Liver (tissue), 7 donors: ENCODE measurements at regions not wholly inside any gene's neighbourhood (a gene's known extent, or its start where the extent isn't known, plus 50 kb on each side); places are given as distances from the start of the nearest gene placed in this dataset.

Experiments used
- DNase-seq: peaks from one replicate; pipeline ENCODE4 v3.0.0-alpha.2; 2017; ENCODE audit warnings: low spot score
- H3K27ac ChIP-seq, 2 donors: one replicate each; pipeline ENCODE4 v1.7.0; 2013; ENCODE audit warnings: inconsistent platforms in 2 of 2, low read length in 2 of 2, control low read depth in 1 of 2, low read depth in 1 of 2, mild to moderate bottlenecking in 1 of 2
- H3K27me3 ChIP-seq, 4 donors: one replicate each; pipeline versions ENCODE4 v1.6.1 to v1.7.0; 2013; ENCODE audit warnings: low read length in 3 of 4, inconsistent platforms in 1 of 4, mild to moderate bottlenecking in 1 of 4, moderate library complexity in 1 of 4; ENCODE audit not compliant: control insufficient read depth in 4 of 4, insufficient read depth in 4 of 4
- H3K36me3 ChIP-seq, 4 donors: one replicate each; pipeline versions ENCODE4 v1.6.1 to v1.7.0; 2013; ENCODE audit warnings: low read length in 3 of 4, mild to moderate bottlenecking in 3 of 4, low read depth in 1 of 4, moderate library complexity in 1 of 4; ENCODE audit not compliant: control insufficient read depth in 4 of 4, insufficient read depth in 3 of 4
- H3K4me1 ChIP-seq, 4 donors: one replicate each; pipeline versions ENCODE4 v1.6.1 to v1.7.0; 2013; ENCODE audit warnings: low read length in 3 of 4, mild to moderate bottlenecking in 3 of 4, moderate library complexity in 1 of 4; ENCODE audit not compliant: control insufficient read depth in 4 of 4, insufficient read depth in 4 of 4
- H3K4me3 ChIP-seq, 3 donors: one replicate each; pipeline versions ENCODE4 v1.6.1 to v1.7.0; 2013; ENCODE audit warnings: low read length in 3 of 3, control low read depth in 1 of 3, low read depth in 1 of 3, mild to moderate bottlenecking in 1 of 3
- H3K9ac ChIP-seq, 2 donors: one replicate each; pipeline ENCODE4 v1.7.0; 2013; ENCODE audit warnings: low read length in 2 of 2, mild to moderate bottlenecking in 2 of 2, moderate library complexity in 2 of 2, control low read depth in 1 of 2, low read depth in 1 of 2
- H3K9me3 ChIP-seq, 4 donors: one replicate each; pipeline versions ENCODE4 v1.6.1 to v1.7.0; 2013; ENCODE audit warnings: low read length in 3 of 4; ENCODE audit not compliant: control insufficient read depth in 4 of 4
- ATF3 ChIP-seq: IDR thresholded peaks from 2 replicates; pipeline ENCODE4 v1.6.1; 2016; ENCODE audit warnings: antibody characterized with exemption
- CTCF ChIP-seq: fragments of 150-350 bp; IDR thresholded peaks from 2 replicates; pipeline ENCODE4 v1.5.1; 2017; ENCODE audit warnings: improper control_type of control experiment, low read depth, low read length; ENCODE audit not compliant: missing input control
- FOXA2 ChIP-seq: IDR thresholded peaks from 2 replicates; pipeline ENCODE4 v1.6.1; 2016; ENCODE audit warnings: antibody characterized with exemption
- GABPA ChIP-seq, 2 donors: IDR thresholded peaks in 1 of 2; conservative IDR thresholded peaks in 1 of 2; 2 replicates each; pipeline ENCODE4 v1.6.1; 2016; ENCODE audit warnings: antibody characterized with exemption in 2 of 2, mild to moderate bottlenecking in 1 of 2, moderate library complexity in 1 of 2
- HNF4G ChIP-seq: IDR thresholded peaks from 2 replicates; pipeline ENCODE4 v1.6.1; 2016; ENCODE audit warnings: antibody characterized with exemption
- JUND ChIP-seq, 2 donors: IDR thresholded peaks; 2 replicates each; pipeline ENCODE4 v1.6.1; 2016; ENCODE audit warnings: antibody characterized with exemption in 2 of 2
- MAX ChIP-seq: IDR thresholded peaks from 2 replicates; pipeline ENCODE4 v1.6.1; 2016; ENCODE audit warnings: antibody characterized with exemption
- NR2F2 ChIP-seq: IDR thresholded peaks from 2 replicates; pipeline ENCODE4 v1.6.1; 2016; ENCODE audit warnings: antibody characterized with exemption
- RAD21 ChIP-seq, 2 donors: IDR thresholded peaks; 2 replicates each; pipeline ENCODE4 v1.6.1; 2016; ENCODE audit warnings: antibody characterized with exemption in 2 of 2, mild to moderate bottlenecking in 2 of 2
- REST ChIP-seq: IDR thresholded peaks from 2 replicates; pipeline ENCODE4 v1.6.1; 2016; ENCODE audit warnings: antibody characterized with exemption, mild to moderate bottlenecking
- RXRA ChIP-seq, 2 donors: IDR thresholded peaks; 2 replicates each; pipeline ENCODE4 v1.6.1; 2017 to 2018; ENCODE audit warnings: antibody characterized with exemption in 2 of 2, mild to moderate bottlenecking in 1 of 2
- SP1 ChIP-seq: IDR thresholded peaks from 2 replicates; pipeline ENCODE4 v1.6.1; 2018; ENCODE audit warnings: antibody characterized with exemption, mild to moderate bottlenecking
- TAF1 ChIP-seq: conservative IDR thresholded peaks from 2 replicates; pipeline ENCODE4 v1.6.1; 2016; ENCODE audit warnings: antibody characterized with exemption, mild to moderate bottlenecking
- YY1 ChIP-seq: IDR thresholded peaks from 2 replicates; pipeline ENCODE4 v1.6.1; 2016; ENCODE audit warnings: antibody characterized with exemption, mild to moderate bottlenecking
- ZBTB33 ChIP-seq: IDR thresholded peaks from 2 replicates; pipeline ENCODE4 v1.6.1; 2016; ENCODE audit warnings: antibody characterized with exemption
- donor health status: healthy.
- donor health status: healthy.
- donor health status: healthy.
- donor health status: healthy.

- TF ChIP-seq MAX (no peak), RAD21 (IDR thresholded peaks at IDR 0.05) (no peak), CTCF (no peak)
These were observed 1286.5 kb downstream of the LRFN5 start (continued) for GRCh38 chr14:42893183-42893582.

- H3K9me3 ChIP-seq: no peaks in the 10 kb centered on the region
- DNase-seq: no peak
- H3K27me3 ChIP-seq: no peaks in the 10 kb centered on the region
These were observed 1277.4 kb downstream of the LRFN5 start for GRCh38 chr14:42884100-42884499.

More at GRCh38 chr14:42884100-42884499, 1277.4 kb downstream of the LRFN5 start:
- H3K4me3 ChIP-seq: no peak overlapping the region
- H3K36me3 ChIP-seq: no peaks in the 10 kb centered on the region
- no peaks in the 10 kb centered on the region for H3K4me1 ChIP-seq
- no peak overlapping the region for H3K9ac ChIP-seq
- no peak for TF ChIP-seq GABPA (IDR thresholded peaks at IDR 0.05 in 1 of 2, conservative IDR thresholded peaks at IDR 0.05 in 1 of 2)
- no peak for TF ChIP-seq FOXA2
- TF ChIP-seq SP1: no peak
- no peak for TF ChIP-seq ZBTB33
- no peak for TF ChIP-seq RAD21 (IDR thresholded peaks at IDR 0.05)
- no peak for TF ChIP-seq JUND (IDR thresholded peaks at IDR 0.05)
- TF ChIP-seq TAF1: no peak
- TF ChIP-seq ATF3: no peak
- no peak for TF ChIP-seq RXRA (IDR thresholded peaks at IDR 0.05)
- TF ChIP-seq HNF4G: no peak
- no peak for TF ChIP-seq NR2F2
- TF ChIP-seq REST: no peak
- no peak for TF ChIP-seq MAX
- TF ChIP-seq YY1: no peak
- no peak overlapping the region for H3K27ac ChIP-seq
